Suppressor macrophage treated with lipopolysaccharide for 1 hour (primary cell): ENCODE measurements at regions not wholly inside any gene's neighbourhood (a gene's known extent, or its start where the extent isn't known, plus 50 kb on each side); places are given as distances from the start of the nearest gene placed in this dataset.

Experiments used
- DNase-seq, 3 donors: peaks; one replicate each; pipeline ENCODE4 v3.0.0-alpha.2; 2020 to 2022

DNA sequence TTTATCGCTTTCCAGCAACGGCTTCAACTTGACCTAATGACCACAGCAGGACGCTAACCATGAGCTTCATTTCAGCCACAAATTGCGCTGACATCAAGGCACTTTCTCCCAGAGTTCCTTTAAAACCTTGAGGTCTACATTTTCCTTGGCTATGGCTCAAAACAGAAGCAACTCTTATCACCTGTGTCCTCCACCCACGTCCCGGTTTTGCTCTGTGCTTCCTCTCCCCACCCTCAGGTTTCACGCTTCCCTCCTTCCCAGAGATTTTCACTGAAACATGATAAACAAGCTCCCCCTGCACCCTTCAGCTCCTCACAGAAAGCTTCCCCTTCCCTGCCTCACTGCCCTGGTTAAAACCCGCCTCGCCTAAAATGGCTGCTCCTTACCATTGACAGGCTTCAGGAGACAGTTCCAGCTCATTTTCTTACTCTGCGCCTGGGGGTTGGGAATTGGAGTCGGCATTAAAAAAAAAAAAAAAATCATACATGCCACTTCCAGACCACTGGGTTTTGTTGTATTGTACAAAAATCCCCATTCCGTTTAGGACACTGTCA lies 229.5 kb downstream of the UBE3D start:
- no peak for DNase-seq

DNA sequence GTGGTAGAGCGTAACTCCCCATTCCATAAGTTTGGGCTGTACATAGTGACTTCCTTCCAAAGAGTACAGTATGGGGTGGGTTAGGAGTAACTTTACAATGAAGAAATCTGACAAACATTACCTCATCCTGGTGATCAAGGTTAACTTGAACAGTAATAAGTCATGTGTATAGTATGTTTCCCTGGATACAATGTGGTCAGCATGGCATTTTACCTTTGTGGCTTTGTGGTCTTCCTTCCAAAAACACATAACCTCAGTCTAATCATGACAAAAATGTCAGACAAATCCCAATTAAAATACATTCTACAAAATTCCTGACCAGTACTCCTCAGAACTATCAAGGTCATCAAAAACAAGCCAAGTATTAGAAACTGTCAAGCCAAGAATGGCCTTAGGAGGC lies 225.1 kb downstream of the UBE3D start:
- DNase-seq, result no peak

DNA sequence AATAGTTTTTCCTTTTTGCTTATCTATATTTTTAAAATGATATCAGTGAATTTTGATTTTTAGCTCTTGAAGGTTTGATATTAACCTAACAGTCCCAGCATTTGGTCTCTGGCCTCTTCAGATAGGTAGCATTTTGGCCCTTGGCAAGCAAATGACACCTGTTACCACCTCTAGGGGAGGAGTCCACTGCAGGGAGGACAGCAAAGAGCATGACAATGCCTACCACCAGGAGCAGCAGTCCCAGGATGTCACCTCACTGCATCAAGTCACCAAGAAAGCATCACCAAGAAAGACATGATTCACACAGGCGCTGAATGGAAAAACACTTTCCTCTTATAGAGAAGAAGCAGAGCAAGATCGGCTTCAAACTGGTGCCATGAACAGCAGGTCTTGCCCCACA lies 224.3 kb downstream of the UBE3D start:
- DNase-seq, result no peak
